DOHH2 (cell line): ENCODE measurements at regions not wholly inside any gene's neighbourhood (a gene's known extent, or its start where the extent isn't known, plus 50 kb on each side); places are given as distances from the start of the nearest gene placed in this dataset.

ENCODE experiments used
- H3F3A ChIP-seq: fragments of 200-600 bp; sonication (generic), shearing (Covaris generic); 2 replicates; pipeline ENCODE4 v1.6.0; 2016; ENCODE audit warnings: antibody characterized with exemption, mild to moderate bottlenecking; ENCODE audit not compliant: control insufficient read depth, insufficient read depth
- H3K27ac ChIP-seq: fragments of 200-600 bp; sonication (generic); 2 replicates; pipeline ENCODE4 v1.5.1; 2014; ENCODE audit warnings: low read depth, mild to moderate bottlenecking, low read length, moderate library complexity
- H3K27me3 ChIP-seq: fragments of 200-600 bp; sonication (generic); 2 replicates; pipeline ENCODE4 v1.6.1; 2014; ENCODE audit warnings: mild to moderate bottlenecking, low read length, mixed read lengths; ENCODE audit not compliant: control insufficient read depth
- H3K36me3 ChIP-seq: fragments of 200-600 bp; sonication (generic); 2 replicates; pipeline ENCODE4 v1.6.1; 2014; ENCODE audit warnings: mild to moderate bottlenecking, low read length, moderate library complexity, mixed read lengths; ENCODE audit not compliant: control insufficient read depth
- H3K4me1 ChIP-seq: fragments of 200-600 bp; sonication (generic); 2 replicates; pipeline ENCODE4 v1.6.1; 2014; ENCODE audit warnings: mild to moderate bottlenecking, low read length, mixed read lengths; ENCODE audit not compliant: control insufficient read depth
- H3K4me2 ChIP-seq: fragments of 200-600 bp; sonication (generic); 2 replicates; pipeline ENCODE4 v1.6.0; 2014; ENCODE audit warnings: mild to moderate bottlenecking, low read length, moderate library complexity
- H3K4me3 ChIP-seq: fragments of 200-600 bp; sonication (generic); 2 replicates; pipeline ENCODE4 v1.5.1; 2014; ENCODE audit warnings: mild to moderate bottlenecking, low read length, mixed read lengths
- H3K79me2 ChIP-seq: fragments of 200-600 bp; sonication (generic); 2 replicates; pipeline ENCODE4 v1.6.1; 2014; ENCODE audit warnings: mild to moderate bottlenecking, low read length, mixed read lengths; ENCODE audit not compliant: control insufficient read depth
- H3K9me2 ChIP-seq: fragments of 200-600 bp; sonication (generic); replicated peaks from 2 replicates; pipeline ENCODE4 v1.6.1; 2014; ENCODE audit warnings: mild to moderate bottlenecking, low read length, mixed read lengths; ENCODE audit not compliant: control insufficient read depth
- H3K9me3 ChIP-seq: fragments of 200-600 bp; sonication (generic); 2 replicates; pipeline ENCODE4 v1.6.1; 2014; ENCODE audit warnings: antibody characterized with exemption, low read length, mixed read lengths; ENCODE audit not compliant: control insufficient read depth, insufficient read depth
- H4K20me1 ChIP-seq: fragments of 200-600 bp; sonication (generic); 2 replicates; pipeline ENCODE4 v1.6.0; 2014; ENCODE audit warnings: low read depth, mild to moderate bottlenecking, antibody characterized with exemption, low read length, moderate library complexity; ENCODE audit not compliant: control insufficient read depth, insufficient read depth
- CTCF ChIP-seq: fragments of 200-600 bp; sonication (generic); IDR thresholded peaks from one replicate; pipeline ENCODE4 v1.5.1; 2014; ENCODE audit warnings: antibody characterized with exemption, mild to moderate bottlenecking, low read depth, low read length; ENCODE audit not compliant: poor library complexity, severe bottlenecking
- EZH2phosphoT487 ChIP-seq: fragments of 200-600 bp; sonication (generic); IDR thresholded peaks from 2 replicates; pipeline ENCODE4 v1.6.1; 2017; ENCODE audit warnings: borderline replicate concordance, mild to moderate bottlenecking, antibody characterized with exemption, low read length, moderate library complexity, mixed read lengths

- Histone ChIP-seq H3K27me3 (no peaks in the 10 kb centered on the region), H3F3A (no peaks in the 10 kb centered on the region), H3K4me3 (no peak overlapping the region), H3K27ac (no peak overlapping the region), H3K9me2 (no peaks in the 10 kb centered on the region), H3K79me2 (no peaks in the 10 kb centered on the region), H3K4me2 (no peak overlapping the region), H4K20me1 (no peaks in the 10 kb centered on the region), H3K4me1 (no peaks in the 10 kb centered on the region), H3K9me3 (peaks cover 6% of the 10 kb centered on the region; the same call in 1 of the 2 replicates), H3K36me3 (no peaks in the 10 kb centered on the region)
- TF ChIP-seq EZH2phosphoT487 (no peak), CTCF (no peak)
Measured at GRCh38 chr21:21969211-21969610, 971.0 kb downstream of the NCAM2 start.

GRCh38 chr21:21971384-21971783 lies 973.2 kb downstream of the NCAM2 start:
- Histone ChIP-seq H3K4me1 (no peaks in the 10 kb centered on the region), H3K36me3 (no peaks in the 10 kb centered on the region), H3K9me3 (no peaks in the 10 kb centered on the region), H3K4me3 (no peak overlapping the region), H3K9me2 (no peaks in the 10 kb centered on the region), H3K79me2 (no peaks in the 10 kb centered on the region), H3K4me2 (no peak overlapping the region), H3K27ac (no peak overlapping the region), H4K20me1 (no peaks in the 10 kb centered on the region), H3F3A (no peaks in the 10 kb centered on the region), H3K27me3 (no peaks in the 10 kb centered on the region)
- TF ChIP-seq CTCF (no peak), EZH2phosphoT487 (no peak)

- H3K4me3 ChIP-seq: no peak overlapping the region
- H3K79me2 ChIP-seq: no peaks in the 10 kb centered on the region
- H3K27ac ChIP-seq: no peak overlapping the region
- H3K4me2 ChIP-seq: no peak overlapping the region
- H3K36me3 ChIP-seq: no peaks in the 10 kb centered on the region
- no peaks in the 10 kb centered on the region for H3K9me2 ChIP-seq
- H3K9me3 ChIP-seq: no peaks in the 10 kb centered on the region
- no peaks in the 10 kb centered on the region for H3K27me3 ChIP-seq
- TF ChIP-seq CTCF (no peak), EZH2phosphoT487 (no peak)
- no peaks in the 10 kb centered on the region for H4K20me1 ChIP-seq
- no peaks in the 10 kb centered on the region for H3K4me1 ChIP-seq
- H3F3A ChIP-seq: no peaks in the 10 kb centered on the region
Measured at GRCh38 chr21:21973806-21974205, 975.6 kb downstream of the NCAM2 start.

- Histone ChIP-seq H3K9me2 (no peaks in the 10 kb centered on the region), H3K4me2 (no peak overlapping the region), H3K36me3 (no peaks in the 10 kb centered on the region), H3K27ac (no peak overlapping the region), H3K4me1 (no peaks in the 10 kb centered on the region), H4K20me1 (no peaks in the 10 kb centered on the region), H3K9me3 (no peaks in the 10 kb centered on the region; the same call in 1 of the 2 replicates), H3K79me2 (no peaks in the 10 kb centered on the region), H3K4me3 (no peak overlapping the region), H3K27me3 (no peaks in the 10 kb centered on the region), H3F3A (no peaks in the 10 kb centered on the region)
- TF ChIP-seq EZH2phosphoT487 (no peak), CTCF (no peak)
Measured at GRCh38 chr21:21996891-21997290, 998.7 kb downstream of the NCAM2 start.
